Urinary bladder (tissue), 3 donors: ENCODE measurements at regions not wholly inside any gene's neighbourhood (a gene's known extent, or its start where the extent isn't known, plus 50 kb on each side); places are given as distances from the start of the nearest gene placed in this dataset.

Experiments
- DNase-seq: peaks from one replicate; pipeline ENCODE4 v3.0.0-alpha.2; 2015; ENCODE audit errors: extremely low spot score
- H3K27ac ChIP-seq: one replicate; pipeline ENCODE4 v1.5.1; 2013; ENCODE audit warnings: low read depth, mild to moderate bottlenecking, moderate library complexity
- H3K36me3 ChIP-seq: one replicate; pipeline ENCODE4 v1.6.1; 2013; ENCODE audit warnings: mild to moderate bottlenecking, moderate library complexity; ENCODE audit not compliant: insufficient read depth
- H3K4me1 ChIP-seq: one replicate; pipeline ENCODE4 v1.6.1; 2013; ENCODE audit warnings: mild to moderate bottlenecking, moderate library complexity; ENCODE audit not compliant: insufficient read depth
- H3K4me3 ChIP-seq: one replicate; pipeline ENCODE4 v1.5.1; 2013; ENCODE audit warnings: low read depth, low read length
- WGBS: extraction: QIAGEN DNeasy Blood & Tissue Kit; methylation state at CpG from one replicate; pipeline ENCODE4 v1.1.7; 2013; 5-methylcytosine and 5-hydroxymethylcytosine counted together
- donor health status: healthy with polysubstance abuse.
- donor health status: healthy.

GRCh38 chr11:16474659-16475058 lies 118.3 kb upstream of the SOX6 start:
- 91% methylated on average over 2 of the region's 2 CpGs for WGBS
- Histone ChIP-seq H3K4me3 (no peak overlapping the region), H3K36me3 (no peaks in the 10 kb centered on the region), H3K27ac (no peak overlapping the region), H3K4me1 (no peaks in the 10 kb centered on the region)
- DNase-seq = no peak

GRCh38 chr11:16469968-16470367 lies 113.6 kb upstream of the SOX6 start:
- no peaks in the 10 kb centered on the region for H3K4me1 ChIP-seq
- H3K4me3 ChIP-seq = no peak overlapping the region
- no peak for DNase-seq
- 67% methylated on average over 2 of the region's 2 CpGs for WGBS
- H3K27ac ChIP-seq = no peak overlapping the region
- no peaks in the 10 kb centered on the region for H3K36me3 ChIP-seq

GRCh38 chr11:16468735-16469453 lies 112.5 kb upstream of the SOX6 start:
- H3K4me1 ChIP-seq = no peaks in the 10 kb centered on the region
- no peak overlapping the region for H3K4me3 ChIP-seq
- 88% methylated on average over 5 of the region's 5 CpGs for WGBS
- DNase-seq = no peak
- H3K36me3 ChIP-seq = no peaks in the 10 kb centered on the region
- no peak overlapping the region for H3K27ac ChIP-seq

GRCh38 chr11:16460508-16460907 lies 104.2 kb upstream of the SOX6 start:
- H3K4me3 ChIP-seq = no peak overlapping the region
- no peak overlapping the region for H3K27ac ChIP-seq
- no peak for DNase-seq

GRCh38 chr11:16456366-16456765 lies 100.0 kb upstream of the SOX6 start:
- no peaks in the 10 kb centered on the region for H3K36me3 ChIP-seq
- no peak overlapping the region for H3K27ac ChIP-seq
- 78% methylated on average over 2 of the region's 2 CpGs for WGBS
- H3K4me3 ChIP-seq = no peak overlapping the region
- no peaks in the 10 kb centered on the region for H3K4me1 ChIP-seq
- DNase-seq = no peak

More at GRCh38 chr11:16460508-16460907, 104.2 kb upstream of the SOX6 start:
- no peaks in the 10 kb centered on the region for H3K36me3 ChIP-seq
- no peaks in the 10 kb centered on the region for H3K4me1 ChIP-seq

GRCh38 chr11:16454289-16454863 lies 98.0 kb upstream of the SOX6 start:
- no peak overlapping the region for H3K27ac ChIP-seq
- WGBS = 31% methylated on average over 2 of the region's 2 CpGs
- H3K36me3 ChIP-seq = no peaks in the 10 kb centered on the region
- H3K4me1 ChIP-seq = no peaks in the 10 kb centered on the region
- no peak overlapping the region for H3K4me3 ChIP-seq
- no peak for DNase-seq

GRCh38 chr11:16448123-16448717 lies 91.9 kb upstream of the SOX6 start:
- Histone ChIP-seq H3K36me3 (no peaks in the 10 kb centered on the region), H3K4me1 (no peaks in the 10 kb centered on the region), H3K4me3 (no peak overlapping the region), H3K27ac (no peak overlapping the region)
- no peak for DNase-seq
- WGBS = 85% methylated on average over 1 of the region's 1 CpG

- H3K27ac ChIP-seq = no peak overlapping the region
- no peaks in the 10 kb centered on the region for H3K4me1 ChIP-seq
- H3K4me3 ChIP-seq = no peak overlapping the region
- 57% methylated on average over 3 of the region's 3 CpGs for WGBS
- H3K36me3 ChIP-seq = no peaks in the 10 kb centered on the region
- DNase-seq = no peak
Measured at GRCh38 chr11:16441461-16441860, 85.1 kb upstream of the SOX6 start.

GRCh38 chr11:16440136-16440535 lies 83.8 kb upstream of the SOX6 start:
- H3K4me3 ChIP-seq = no peak overlapping the region

GRCh38 chr11:16434036-16434435 lies 77.7 kb upstream of the SOX6 start:
- WGBS = 45% methylated on average over 2 of the region's 2 CpGs
- H3K4me3 ChIP-seq = no peak overlapping the region
- no peak overlapping the region for H3K27ac ChIP-seq
- H3K4me1 ChIP-seq = no peaks in the 10 kb centered on the region
- DNase-seq = no peak
- H3K36me3 ChIP-seq = no peaks in the 10 kb centered on the region

More at GRCh38 chr11:16440136-16440535, 83.8 kb upstream of the SOX6 start:
- Histone ChIP-seq H3K4me1 (no peaks in the 10 kb centered on the region), H3K36me3 (no peaks in the 10 kb centered on the region), H3K27ac (no peak overlapping the region)
- no peak for DNase-seq
- WGBS = 90% methylated on average over 5 of the region's 5 CpGs

GRCh38 chr11:16430674-16431073 lies 74.3 kb upstream of the SOX6 start:
- DNase-seq = no peak
- Histone ChIP-seq H3K4me1 (no peaks in the 10 kb centered on the region), H3K36me3 (no peaks in the 10 kb centered on the region), H3K27ac (no peak overlapping the region), H3K4me3 (no peak overlapping the region)
- 97% methylated on average over 1 of the region's 1 CpG for WGBS

GRCh38 chr11:16421826-16422225 lies 65.5 kb upstream of the SOX6 start:
- Histone ChIP-seq H3K4me1 (no peaks in the 10 kb centered on the region), H3K36me3 (no peaks in the 10 kb centered on the region), H3K4me3 (no peak overlapping the region), H3K27ac (no peak overlapping the region)
- DNase-seq = no peak
- WGBS = 76% methylated on average over 2 of the region's 2 CpGs

GRCh38 chr11:16418428-16419097 lies 62.2 kb upstream of the SOX6 start:
- 64% methylated on average over 5 of the region's 5 CpGs for WGBS
- no peaks in the 10 kb centered on the region for H3K4me1 ChIP-seq

More at GRCh38 chr11:16418428-16419097, 62.2 kb upstream of the SOX6 start:
- H3K36me3 ChIP-seq = no peaks in the 10 kb centered on the region
- H3K27ac ChIP-seq = no peak overlapping the region
- DNase-seq = no peak
- H3K4me3 ChIP-seq = no peak overlapping the region
